H54 (cell line): ENCODE measurements at regions not wholly inside any gene's neighbourhood (a gene's known extent, or its start where the extent isn't known, plus 50 kb on each side); places are given as distances from the start of the nearest gene placed in this dataset.

Experiments
- DNase-seq: peaks from one replicate; pipeline ENCODE4 v3.0.0; 2011; ENCODE audit warnings: low spot score, mixed read lengths; ENCODE audit not compliant: insufficient read length
- FAIRE-seq: peaks from 3 replicates; lab custom pipeline; 2011; peaks lifted over from hg19 to GRCh38; lab: Jason Lieb, UNC
- POLR2A ChIP-seq: IDR thresholded peaks from 2 replicates; pipeline ENCODE4 v1.6.1; 2011; ENCODE audit warnings: low read depth, mild to moderate bottlenecking, low read length

- no peak for TF ChIP-seq POLR2A
- DNase-seq = no peak
- FAIRE-seq = no peak
These were observed 139.3 kb downstream of the MYCN start for GRCh38 chr2:16079637-16080036.

- DNase-seq (no peak), FAIRE-seq (no peak)
- no peak for TF ChIP-seq POLR2A
These were observed 137.3 kb downstream of the MYCN start for GRCh38 chr2:16077601-16078000.

- FAIRE-seq (no peak), DNase-seq (no peak)
- no peak for TF ChIP-seq POLR2A
These were observed 136.6 kb downstream of the MYCN start for GRCh38 chr2:16076911-16077310.

DNA sequence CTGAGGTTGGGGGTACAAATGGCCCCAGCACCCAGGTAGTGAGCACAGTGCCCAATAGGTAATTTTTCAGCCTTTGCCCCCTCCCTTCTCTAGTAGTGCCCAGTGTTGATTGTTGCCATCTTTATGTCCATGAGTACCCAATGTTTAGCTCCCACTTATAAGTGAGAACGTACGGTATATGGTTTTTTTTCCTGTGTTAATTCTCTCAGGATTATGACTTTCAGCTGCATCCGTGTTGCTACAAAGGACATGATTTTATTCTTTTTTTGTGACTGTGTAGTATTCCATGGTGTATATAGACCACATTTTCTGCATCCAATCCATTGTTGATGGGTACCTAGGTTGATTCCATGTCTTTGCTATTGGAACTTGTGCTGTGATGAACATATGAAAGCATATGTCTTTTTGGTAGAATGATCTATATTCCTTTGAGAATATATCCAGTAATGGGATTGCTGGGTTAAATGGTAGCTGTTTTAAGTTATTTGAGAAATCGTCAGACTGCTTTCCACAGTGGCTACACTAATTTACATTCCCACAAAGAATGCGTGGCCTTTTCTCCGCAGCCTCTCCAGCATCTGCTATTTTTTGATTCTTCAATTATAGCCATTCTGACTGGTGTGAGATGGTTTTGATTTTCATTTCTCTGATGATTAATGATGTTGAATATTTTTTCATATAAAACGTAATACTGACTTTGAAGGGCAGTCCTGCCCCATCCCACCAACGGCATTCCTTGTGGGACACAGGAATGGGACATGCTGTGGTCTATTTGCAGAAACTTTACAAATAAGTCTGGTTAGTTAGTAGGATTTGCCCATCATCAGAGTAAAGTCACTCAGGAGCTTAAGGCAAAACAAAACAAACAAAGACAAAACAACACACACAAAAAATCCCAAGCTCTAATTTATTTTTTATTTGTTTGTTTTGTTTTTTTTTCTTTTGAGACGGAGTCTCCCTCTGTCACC lies 135.0 kb downstream of the MYCN start:
- no peak for TF ChIP-seq POLR2A
- FAIRE-seq (no peak), DNase-seq (no peak)

DNA sequence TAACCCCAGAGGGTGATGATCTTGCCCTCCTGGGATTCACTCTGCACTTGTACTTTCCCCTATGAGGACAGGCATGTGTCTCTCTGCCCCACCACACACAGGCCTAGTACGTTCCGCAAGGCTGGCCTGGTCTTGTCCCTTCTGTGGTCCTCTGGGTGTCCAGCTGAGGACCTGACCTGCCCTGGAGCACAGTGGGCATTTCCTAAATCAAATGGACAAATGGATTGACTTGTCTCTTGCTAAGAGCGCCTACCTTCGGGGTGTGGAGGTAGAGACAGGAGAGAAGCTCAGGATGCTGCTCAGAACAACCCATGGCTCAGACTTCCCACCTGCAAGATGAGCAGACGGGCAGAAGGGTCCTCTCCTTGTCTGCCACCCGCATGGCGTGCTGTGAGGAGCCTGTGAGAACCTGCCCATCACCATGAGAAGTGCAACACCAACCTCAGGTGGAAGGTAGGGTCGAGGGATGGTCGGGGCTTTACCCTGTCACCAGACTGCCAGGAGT lies 133.6 kb downstream of the MYCN start:
- no peak for TF ChIP-seq POLR2A
- no peak for DNase-seq
- FAIRE-seq = no peak

GRCh38 chr2:16073471-16073870 lies 133.1 kb downstream of the MYCN start:
- DNase-seq = no peak
- TF ChIP-seq POLR2A = no peak
- FAIRE-seq = no peak

DNA sequence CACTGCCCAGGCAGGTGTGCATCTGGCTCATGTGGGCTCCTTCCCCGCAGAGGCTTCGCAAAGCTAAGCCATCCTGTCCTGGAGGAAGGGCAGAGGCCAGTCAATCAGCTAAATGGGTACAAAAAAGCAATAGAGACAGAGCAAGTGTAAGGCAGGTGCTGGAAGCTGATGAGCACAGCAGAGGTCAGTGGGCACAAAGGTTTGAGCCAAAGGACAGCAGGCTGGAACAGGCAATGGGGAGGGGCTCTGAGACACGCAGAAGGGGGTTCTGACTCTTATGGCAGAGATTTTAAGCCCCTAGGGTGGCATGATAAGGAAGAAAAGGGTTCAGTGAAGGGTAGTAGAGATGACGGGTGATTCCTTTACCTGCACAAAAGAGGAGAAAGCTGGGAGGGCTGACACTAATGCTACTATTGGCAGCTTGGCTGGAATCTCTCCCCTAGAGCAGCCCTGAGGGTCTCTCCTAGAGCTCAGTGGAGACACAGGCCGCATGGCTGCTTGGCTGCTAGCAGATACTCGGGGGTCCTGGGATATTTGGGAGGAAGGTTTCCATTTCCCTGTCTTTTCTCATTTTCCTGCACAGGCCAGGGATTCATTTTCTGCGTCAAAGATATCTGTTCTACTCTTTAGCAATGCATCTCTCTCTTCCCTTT lies 132.4 kb downstream of the MYCN start:
- DNase-seq (no peak), FAIRE-seq (no peak)
- no peak for TF ChIP-seq POLR2A

DNA sequence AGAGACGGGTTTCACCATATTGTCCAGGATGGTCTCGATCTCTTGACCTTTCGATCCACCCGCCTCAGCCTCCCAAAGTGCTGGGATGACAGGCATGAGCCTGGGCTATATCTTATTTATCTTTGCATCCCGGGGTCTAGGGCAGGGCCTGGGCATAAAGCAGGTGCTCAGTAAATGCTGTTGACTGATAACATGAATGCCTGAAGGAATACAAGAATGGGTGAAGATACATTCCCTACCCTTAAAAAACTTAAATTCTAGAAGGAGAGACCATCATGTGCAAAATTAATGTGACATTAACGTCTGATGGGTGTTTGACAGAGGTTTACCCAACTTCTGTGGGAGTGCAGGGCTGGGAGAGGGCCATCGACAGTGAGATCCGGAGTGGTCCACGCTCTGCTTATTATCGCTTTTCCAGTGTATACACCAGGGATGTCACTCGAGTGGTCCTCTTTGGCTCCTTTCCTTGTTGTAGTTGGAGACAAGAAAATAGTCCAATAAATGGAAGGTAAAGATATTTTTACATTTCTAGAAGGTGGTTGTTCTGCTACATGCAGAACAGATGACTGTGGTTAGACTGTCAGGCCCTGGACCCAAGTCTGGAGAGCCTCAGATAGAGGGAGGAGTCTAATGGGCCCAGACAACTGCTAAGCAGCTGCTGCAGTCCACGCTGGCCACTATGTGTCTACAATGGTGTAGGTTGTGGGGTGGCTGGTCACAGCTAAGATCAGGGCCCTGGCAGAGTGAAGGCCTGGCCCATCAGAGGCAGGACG lies 131.7 kb downstream of the MYCN start:
- no peak for TF ChIP-seq POLR2A
- FAIRE-seq = no peak

DNA sequence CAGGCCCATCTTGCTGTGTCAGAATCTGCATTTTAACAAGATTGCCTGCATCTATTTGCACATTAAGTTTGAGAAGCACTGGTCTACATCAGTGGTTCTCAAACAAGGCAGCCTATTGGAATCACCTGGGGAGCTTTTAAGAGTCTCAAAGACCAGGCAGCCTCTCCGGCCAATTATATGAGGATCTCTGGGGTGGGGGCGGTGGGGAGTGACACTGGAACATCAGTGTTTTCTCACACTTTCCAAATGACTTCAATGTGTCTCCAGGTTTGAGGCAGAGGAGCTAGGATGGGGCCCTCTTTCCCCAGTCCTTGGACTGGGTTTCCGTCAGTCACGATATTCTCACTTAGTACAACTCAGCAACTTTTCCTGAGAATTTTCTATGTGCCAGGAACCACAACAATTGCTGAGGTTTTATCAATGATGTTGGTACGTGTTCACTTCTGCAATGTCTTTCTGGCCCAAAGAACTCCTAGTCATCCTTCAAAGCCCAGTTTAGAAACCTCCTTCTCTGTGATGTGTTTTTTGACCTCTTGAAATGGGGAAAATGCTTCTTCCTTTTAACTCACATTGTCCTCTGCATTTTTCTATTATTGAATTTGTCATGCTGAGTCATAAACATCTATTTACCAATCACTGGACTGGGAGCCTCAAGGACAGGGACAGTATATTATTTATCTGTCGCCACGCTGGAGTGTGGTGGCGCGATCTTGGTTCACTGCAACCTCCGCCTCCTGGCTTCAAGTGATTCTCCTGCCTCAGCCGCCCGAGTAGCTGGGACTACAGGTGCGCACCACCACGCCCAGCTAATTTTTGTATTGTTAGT lies 130.9 kb downstream of the MYCN start:
- TF ChIP-seq POLR2A = no peak
- DNase-seq (no peak), FAIRE-seq (no peak)

More for the DNA sequence above, 131.7 kb downstream of the MYCN start:
- no peak for DNase-seq

DNA sequence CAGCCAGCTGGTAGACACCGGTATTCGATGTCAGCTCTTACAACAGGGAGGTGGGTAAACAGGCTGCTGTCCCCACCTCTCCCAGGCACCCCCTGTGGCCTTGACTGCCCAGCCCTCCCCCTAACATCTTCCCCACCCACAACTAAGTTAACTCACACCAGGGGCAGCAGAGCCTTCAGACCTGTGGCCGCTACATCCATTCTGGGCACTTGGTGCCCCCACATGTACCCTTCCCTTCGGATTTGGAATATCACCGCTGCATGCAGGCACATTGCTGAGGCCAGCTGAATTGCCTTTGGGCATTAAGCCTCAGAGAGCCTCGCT lies 130.3 kb downstream of the MYCN start:
- DNase-seq (no peak), FAIRE-seq (no peak)
- TF ChIP-seq POLR2A = no peak

- no peak for DNase-seq
These were observed 129.7 kb downstream of the MYCN start for GRCh38 chr2:16069933-16070647.

DNA sequence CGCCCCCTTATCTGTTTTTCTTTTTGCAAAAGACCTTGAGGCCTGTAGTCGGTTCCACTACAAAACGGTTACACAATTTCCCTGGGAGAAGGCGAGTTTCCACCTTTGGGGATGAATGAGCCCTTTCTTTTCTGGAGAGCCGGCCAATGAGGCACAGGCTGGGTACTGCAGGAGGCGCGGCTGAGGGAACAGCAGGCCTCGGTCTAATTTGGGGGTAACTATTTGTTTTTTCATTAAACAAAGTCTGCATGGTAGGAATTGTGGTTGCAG lies 129.2 kb downstream of the MYCN start:
- TF ChIP-seq POLR2A = no peak

More at GRCh38 chr2:16069933-16070647, 129.7 kb downstream of the MYCN start:
- no peak for TF ChIP-seq POLR2A
- FAIRE-seq = no peak

DNA sequence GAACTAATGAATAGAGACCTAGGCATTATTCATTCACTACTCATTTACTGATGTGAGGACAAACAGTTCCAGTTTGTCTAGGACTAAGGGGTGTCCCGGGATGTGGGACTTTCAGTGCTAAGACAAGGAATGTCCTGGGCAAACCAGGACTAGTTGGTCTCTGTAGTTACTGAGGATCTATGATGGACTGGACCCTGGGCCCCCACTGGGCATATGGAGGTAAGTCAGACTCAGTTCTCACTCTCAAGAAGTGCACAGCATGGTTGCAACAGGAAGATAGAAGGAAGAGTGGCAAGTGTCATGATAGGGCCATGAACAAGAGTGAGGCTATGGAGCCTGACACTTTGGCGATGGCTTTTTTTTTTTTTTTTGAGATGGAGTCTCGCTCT lies 128.2 kb downstream of the MYCN start:
- TF ChIP-seq POLR2A = no peak
- DNase-seq (no peak), FAIRE-seq (no peak)

More for the DNA sequence above, 129.2 kb downstream of the MYCN start:
- no peak for FAIRE-seq
- DNase-seq = no peak
